Neural cell (in vitro differentiated cells): ENCODE measurements at regions not wholly inside any gene's neighbourhood (a gene's known extent, or its start where the extent isn't known, plus 50 kb on each side); places are given as distances from the start of the nearest gene placed in this dataset.

ENCODE experiments used
- H2AFZ ChIP-seq: fragments of 200-600, 300-800 bp; sonication (generic), shearing (Covaris generic); 2 replicates; pipeline ENCODE4 v1.6.0; 2014; ENCODE audit warnings: low read depth, mild to moderate bottlenecking, antibody characterized with exemption, low read length, moderate library complexity
- H3F3A ChIP-seq: fragments of 200-600 bp; shearing (Covaris generic); 2 replicates; pipeline ENCODE4 v1.6.1; 2016; ENCODE audit warnings: mild to moderate bottlenecking, moderate library complexity, mixed read lengths, antibody characterized with exemption, low read length; ENCODE audit not compliant: insufficient read depth, poor library complexity, severe bottlenecking
- H3K27ac ChIP-seq: fragments of 200-600, 300-800 bp; sonication (generic), shearing (Covaris generic); 2 replicates; pipeline ENCODE4 v1.5.1; 2014; ENCODE audit warnings: mild to moderate bottlenecking, low read length, moderate library complexity
- H3K27me3 ChIP-seq: fragments of 300-800, 200-600 bp; sonication (generic), shearing (Covaris generic); 2 replicates; pipeline ENCODE4 v1.6.0; 2014; ENCODE audit warnings: mild to moderate bottlenecking, low read depth, low read length, moderate library complexity; ENCODE audit not compliant: insufficient read depth
- H3K36me3 ChIP-seq: fragments of 300-800, 200-600 bp; sonication (generic), shearing (Covaris generic); 2 replicates; pipeline ENCODE4 v1.5.1; 2014; ENCODE audit warnings: mild to moderate bottlenecking, antibody characterized with exemption, low read length, moderate library complexity; ENCODE audit not compliant: insufficient read depth
- H3K4me2 ChIP-seq: fragments of 300-800, 200-600 bp; sonication (generic), shearing (Covaris generic); 2 replicates; pipeline ENCODE4 v1.6.0; 2014; ENCODE audit warnings: mild to moderate bottlenecking, low read length
- H3K4me3 ChIP-seq: fragments of 300-800, 200-600 bp; sonication (generic), shearing (Covaris generic); 2 replicates; pipeline ENCODE4 v1.5.1; 2014; ENCODE audit warnings: mild to moderate bottlenecking, low read length, moderate library complexity
- H3K79me2 ChIP-seq: fragments of 200-600 bp; shearing (Covaris generic); replicated peaks from 2 replicates; pipeline ENCODE4 v1.6.0; 2014; ENCODE audit warnings: mild to moderate bottlenecking, low read length, moderate library complexity; ENCODE audit not compliant: insufficient read depth
- H3K9ac ChIP-seq: fragments of 300-800, 200-600 bp; sonication (generic), shearing (Covaris generic); 2 replicates; pipeline ENCODE4 v1.6.1; 2016; ENCODE audit warnings: mild to moderate bottlenecking, low read length, mixed read lengths
- H3K9me2 ChIP-seq: fragments of 200-600 bp; shearing (Covaris generic); 2 replicates; pipeline ENCODE4 v1.6.1; 2016; ENCODE audit warnings: mild to moderate bottlenecking, low read length, mixed read lengths; ENCODE audit not compliant: insufficient read depth
- H3K9me3 ChIP-seq: fragments of 200-600, 300-800 bp; sonication (generic), shearing (Covaris generic); 2 replicates; pipeline ENCODE4 v1.6.1; 2016; ENCODE audit warnings: mild to moderate bottlenecking, mixed run types, low read length, moderate library complexity, mixed read lengths
- H4K20me1 ChIP-seq: fragments of 200-600 bp; shearing (Covaris generic); 2 replicates; pipeline ENCODE4 v1.6.1; 2016; ENCODE audit warnings: mild to moderate bottlenecking, mixed run types; ENCODE audit not compliant: insufficient read depth
- CTCF ChIP-seq: fragments of 450-650 bp; IDR thresholded peaks from 2 replicates; pipeline ENCODE4 v1.5.1; 2014; ENCODE audit warnings: antibody characterized with exemption, mild to moderate bottlenecking, moderate library complexity; ENCODE audit not compliant: poor library complexity, severe bottlenecking
- EP300 ChIP-seq: fragments of 450-650 bp; conservative IDR thresholded peaks from 2 replicates; pipeline ENCODE4 v1.6.1; 2014; ENCODE audit warnings: antibody characterized with exemption, mild to moderate bottlenecking, moderate library complexity; ENCODE audit not compliant: poor library complexity, severe bottlenecking
- EZH2 ChIP-seq: fragments of 200-600, 300-800 bp; shearing (Covaris generic), sonication (generic); IDR thresholded peaks from 2 replicates; pipeline ENCODE4 v1.6.1; 2014; ENCODE audit warnings: antibody characterized with exemption, low read length, borderline replicate concordance, mild to moderate bottlenecking; ENCODE audit not compliant: insufficient read depth, poor library complexity, severe bottlenecking
- MXI1 ChIP-seq: fragments of 450-650 bp; conservative IDR thresholded peaks from 2 replicates; pipeline ENCODE4 v1.6.1; 2014; ENCODE audit warnings: antibody characterized with exemption, mild to moderate bottlenecking; ENCODE audit not compliant: poor library complexity, severe bottlenecking
- POLR2AphosphoS5 ChIP-seq: IDR thresholded peaks from 2 replicates; pipeline ENCODE4 v1.6.1; 2012
- RAD21 ChIP-seq: fragments of 450-650 bp; conservative IDR thresholded peaks from 2 replicates; pipeline ENCODE4 v1.6.1; 2014; ENCODE audit warnings: antibody characterized with exemption, mild to moderate bottlenecking, moderate library complexity
- REST ChIP-seq: IDR thresholded peaks from 2 replicates; pipeline ENCODE4 v1.6.1; 2012; ENCODE audit warnings: borderline replicate concordance
- SMC3 ChIP-seq: fragments of 450-650 bp; conservative IDR thresholded peaks from 2 replicates; pipeline ENCODE4 v1.6.1; 2014; ENCODE audit warnings: antibody characterized with exemption, mild to moderate bottlenecking, moderate library complexity; ENCODE audit not compliant: poor library complexity
- TAF1 ChIP-seq: IDR thresholded peaks from 2 replicates; pipeline ENCODE4 v1.6.1; 2012; ENCODE audit warnings: low read depth

GRCh38 chr3:67979342-67979741 lies 324.9 kb upstream of the SUCLG2 start:
- H4K20me1 ChIP-seq = no peaks in the 10 kb centered on the region
- no peak overlapping the region for H3K27ac ChIP-seq
- no peak overlapping the region for H3K9ac ChIP-seq
- H3K36me3 ChIP-seq = no peaks in the 10 kb centered on the region
- no peaks in the 10 kb centered on the region for H3K9me3 ChIP-seq
- H3F3A ChIP-seq = peaks cover 6% of the 10 kb centered on the region
- H3K4me3 ChIP-seq = no peak overlapping the region
- no peak overlapping the region for H2AFZ ChIP-seq
- no peaks in the 10 kb centered on the region for H3K9me2 ChIP-seq
- no peaks in the 10 kb centered on the region for H3K27me3 ChIP-seq
- no peak for TF ChIP-seq MXI1
- TF ChIP-seq POLR2AphosphoS5 = no peak
- no peak for TF ChIP-seq EZH2
- TF ChIP-seq SMC3 = no peak
- no peak for TF ChIP-seq TAF1
- no peak for TF ChIP-seq EP300
- no peak for TF ChIP-seq REST
- H3K4me2 ChIP-seq = no peak overlapping the region
- no peaks in the 10 kb centered on the region for H3K79me2 ChIP-seq

- Histone ChIP-seq H4K20me1 (no peaks in the 10 kb centered on the region), H3K27me3 (no peaks in the 10 kb centered on the region), H3K4me3 (no peak overlapping the region), H2AFZ (no peak overlapping the region), H3F3A (peaks cover 2% of the 10 kb centered on the region), H3K36me3 (no peaks in the 10 kb centered on the region), H3K9ac (no peak overlapping the region), H3K79me2 (no peaks in the 10 kb centered on the region), H3K27ac (no peak overlapping the region), H3K9me2 (no peaks in the 10 kb centered on the region), H3K9me3 (no peaks in the 10 kb centered on the region), H3K4me2 (no peak overlapping the region)
- TF ChIP-seq POLR2AphosphoS5 = no peak
- no peak for TF ChIP-seq EZH2
- TF ChIP-seq TAF1 = no peak
- no peak for TF ChIP-seq CTCF
- no peak for TF ChIP-seq MXI1
- no peak for TF ChIP-seq RAD21
- TF ChIP-seq SMC3 = no peak
- TF ChIP-seq EP300 = no peak
- TF ChIP-seq REST = no peak
These were observed 323.4 kb upstream of the SUCLG2 start for GRCh38 chr3:67977762-67978161.
